ENCODE measurements at regions not wholly inside any gene's neighbourhood (a gene's known extent, or its start where the extent isn't known, plus 50 kb on each side); places are given as distances from the start of the nearest gene placed in this dataset.

GRCh38 chr5:174667526-174667925, 56.9 kb upstream of the MSX2 start:
- no peak for DNase-seq (ENCODE audit: low read depth)

GRCh38 chr5:174668349-174668748, 56.0 kb upstream of the MSX2 start:
- no peak for DNase-seq (ENCODE audit: low read depth)

Measured in myocyte (in vitro differentiated cells).